Neural progenitor cell (in vitro differentiated cells): ENCODE measurements at regions not wholly inside any gene's neighbourhood (a gene's known extent, or its start where the extent isn't known, plus 50 kb on each side); places are given as distances from the start of the nearest gene placed in this dataset.

Experiments used
- DNase-seq: peaks from one replicate; pipeline ENCODE4 v3.0.0-alpha.2; 2016; ENCODE audit warnings: low spot score
- H2AFZ ChIP-seq: fragments of 200-600 bp; sonication (generic); replicated peaks from 2 replicates; pipeline ENCODE4 v1.6.1; 2016; ENCODE audit warnings: antibody characterized with exemption
- H3F3A ChIP-seq: fragments of 200-600 bp; sonication (generic); 2 replicates; pipeline ENCODE4 v1.6.1; 2016; ENCODE audit warnings: antibody characterized with exemption, low read depth
- H3K27ac ChIP-seq: fragments of 200-600 bp; sonication (generic); 2 replicates; pipeline ENCODE4 v1.5.1; 2016; ENCODE audit warnings: mild to moderate bottlenecking
- H3K27me3 ChIP-seq: fragments of 200-600 bp; sonication (generic); 2 replicates; pipeline ENCODE4 v1.6.1; 2016; ENCODE audit warnings: mild to moderate bottlenecking, moderate library complexity
- H3K36me3 ChIP-seq: fragments of 200-600 bp; sonication (generic); 2 replicates; pipeline ENCODE4 v1.5.1; 2016
- H3K4me1 ChIP-seq: fragments of 200-600 bp; sonication (generic); 2 replicates; pipeline ENCODE4 v1.6.1; 2016; ENCODE audit warnings: mixed run types
- H3K4me2 ChIP-seq: fragments of 200-600 bp; sonication (generic); 2 replicates; pipeline ENCODE4 v1.6.1; 2016
- H3K4me3 ChIP-seq: fragments of 200-600 bp; sonication (generic); 2 replicates; pipeline ENCODE4 v1.5.1; 2016
- H3K79me2 ChIP-seq: fragments of 200-600 bp; sonication (generic); 2 replicates; pipeline ENCODE4 v1.6.1; 2016; ENCODE audit warnings: low read depth
- H3K9ac ChIP-seq: fragments of 200-600 bp; sonication (generic); 2 replicates; pipeline ENCODE4 v1.6.1; 2016
- H3K9me3 ChIP-seq: fragments of 200-600 bp; sonication (generic); 2 replicates; pipeline ENCODE4 v1.5.1; 2016; ENCODE audit warnings: low read depth
- H4K20me1 ChIP-seq: fragments of 200-600 bp; sonication (generic); 2 replicates; pipeline ENCODE4 v1.6.1; 2016; ENCODE audit warnings: low read depth
- H3K27ac Mint-ChIP-seq: 3 replicates; pipeline ENCODE4 v1.8.0; 2021; ENCODE audit warnings: mixed read lengths
- H3K27me3 Mint-ChIP-seq: 2 replicates; pipeline ENCODE4 v1.8.0; 2022; ENCODE audit warnings: low read depth, mild to moderate bottlenecking, inconsistent platforms, moderate library complexity, mixed read lengths; ENCODE audit not compliant: insufficient read depth
- H3K36me3 Mint-ChIP-seq: 3 replicates; pipeline ENCODE4 v1.8.0; 2021; ENCODE audit warnings: mixed read lengths
- H3K4me1 Mint-ChIP-seq: 3 replicates; pipeline ENCODE4 v1.8.0; 2021; ENCODE audit warnings: mixed read lengths
- H3K4me3 Mint-ChIP-seq: 3 replicates; pipeline ENCODE4 v1.8.0; 2021; ENCODE audit warnings: mild to moderate bottlenecking, moderate library complexity, mixed read lengths
- H3K9me3 Mint-ChIP-seq: 3 replicates; pipeline ENCODE4 v1.8.0; 2020; ENCODE audit warnings: mixed read lengths
- EZH2 ChIP-seq: fragments of 200-600 bp; sonication (generic); IDR thresholded peaks from 2 replicates; pipeline ENCODE4 v1.6.1; 2017; ENCODE audit warnings: antibody characterized with exemption, mild to moderate bottlenecking, moderate library complexity
- EZH2phosphoT487 ChIP-seq: fragments of 200-600 bp; sonication (generic); IDR thresholded peaks from 2 replicates; pipeline ENCODE4 v1.6.1; 2017; ENCODE audit warnings: antibody characterized with exemption
- TF ChIP-seq, protein P1 (sequence below): fragments of 200-600 bp; sonication (generic); IDR thresholded peaks from 2 replicates; pipeline ENCODE4 v1.5.1; 2017; ENCODE audit warnings: antibody characterized with exemption, mild to moderate bottlenecking

DNA sequence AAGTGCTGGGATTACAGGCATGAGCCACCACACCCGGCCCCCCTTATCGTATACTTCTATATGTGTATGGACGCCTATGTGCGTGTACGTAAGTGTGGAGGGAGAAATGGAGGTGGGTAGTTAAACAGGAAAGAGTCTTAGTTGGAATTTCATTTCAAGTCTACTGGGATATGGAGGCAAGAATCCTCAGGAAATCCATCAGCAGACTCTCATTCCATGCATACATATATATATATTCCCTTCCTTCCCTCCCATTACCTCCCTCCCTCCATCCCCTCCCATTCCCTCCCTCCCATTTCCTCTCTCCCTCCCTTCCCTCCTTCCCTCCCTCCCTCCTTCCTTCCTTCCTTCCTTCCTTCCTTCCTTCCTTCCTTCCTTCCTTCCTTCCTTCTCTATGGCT lies 391.7 kb upstream of the RBFOX1 start:
- no peaks in the 10 kb centered on the region for H3K27me3 ChIP-seq
- no peak overlapping the region for H3K4me2 ChIP-seq
- Mint-ChIP-seq H3K4me3 (no peak overlapping the region), H3K4me1 (peaks cover 7% of the 10 kb centered on the region), H3K36me3 (no peaks in the 10 kb centered on the region), H3K27me3 (peaks cover 5% of the 10 kb centered on the region), H3K27ac (no peak overlapping the region), H3K9me3 (peaks cover 4% of the 10 kb centered on the region)
- no peak for TF ChIP-seq EZH2
- no peak for TF ChIP-seq EZH2phosphoT487
- TF ChIP-seq, protein P1, sequence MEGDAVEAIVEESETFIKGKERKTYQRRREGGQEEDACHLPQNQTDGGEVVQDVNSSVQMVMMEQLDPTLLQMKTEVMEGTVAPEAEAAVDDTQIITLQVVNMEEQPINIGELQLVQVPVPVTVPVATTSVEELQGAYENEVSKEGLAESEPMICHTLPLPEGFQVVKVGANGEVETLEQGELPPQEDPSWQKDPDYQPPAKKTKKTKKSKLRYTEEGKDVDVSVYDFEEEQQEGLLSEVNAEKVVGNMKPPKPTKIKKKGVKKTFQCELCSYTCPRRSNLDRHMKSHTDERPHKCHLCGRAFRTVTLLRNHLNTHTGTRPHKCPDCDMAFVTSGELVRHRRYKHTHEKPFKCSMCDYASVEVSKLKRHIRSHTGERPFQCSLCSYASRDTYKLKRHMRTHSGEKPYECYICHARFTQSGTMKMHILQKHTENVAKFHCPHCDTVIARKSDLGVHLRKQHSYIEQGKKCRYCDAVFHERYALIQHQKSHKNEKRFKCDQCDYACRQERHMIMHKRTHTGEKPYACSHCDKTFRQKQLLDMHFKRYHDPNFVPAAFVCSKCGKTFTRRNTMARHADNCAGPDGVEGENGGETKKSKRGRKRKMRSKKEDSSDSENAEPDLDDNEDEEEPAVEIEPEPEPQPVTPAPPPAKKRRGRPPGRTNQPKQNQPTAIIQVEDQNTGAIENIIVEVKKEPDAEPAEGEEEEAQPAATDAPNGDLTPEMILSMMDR, result no peak
- no peaks in the 10 kb centered on the region for H3K79me2 ChIP-seq
- H3K4me3 ChIP-seq, result no peak overlapping the region
- no peak overlapping the region for H3K27ac ChIP-seq
- no peaks in the 10 kb centered on the region for H3F3A ChIP-seq
- no peak for DNase-seq
- no peaks in the 10 kb centered on the region for H3K9me3 ChIP-seq
- no peak overlapping the region for H3K9ac ChIP-seq
- H4K20me1 ChIP-seq, result no peaks in the 10 kb centered on the region
- no peak overlapping the region for H2AFZ ChIP-seq
- no peaks in the 10 kb centered on the region for H3K4me1 ChIP-seq
- no peaks in the 10 kb centered on the region for H3K36me3 ChIP-seq

DNA sequence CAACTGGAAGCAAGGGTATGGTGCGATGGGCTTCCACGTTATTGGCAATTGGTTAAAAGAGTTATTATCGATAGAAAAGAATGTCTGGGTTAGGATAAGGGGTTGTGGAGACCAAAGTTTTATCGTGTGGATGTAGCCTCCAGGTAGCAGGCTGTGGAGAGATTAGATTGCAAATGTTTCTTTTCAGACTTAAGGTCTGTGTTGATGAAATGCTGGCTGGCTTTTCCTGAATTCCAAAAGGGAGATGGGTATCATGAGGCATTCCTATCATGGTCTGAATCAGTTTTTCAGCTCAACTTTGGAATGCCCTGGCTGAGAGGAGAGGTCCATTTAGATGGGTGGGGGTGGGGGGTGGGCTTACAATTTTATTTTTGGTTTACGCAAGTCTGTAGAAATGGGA lies 395.0 kb upstream of the RBFOX1 start:
- H3K4me1 Mint-ChIP-seq, result no peaks in the 10 kb centered on the region
- H3K79me2 ChIP-seq, result no peaks in the 10 kb centered on the region
- no peaks in the 10 kb centered on the region for H3F3A ChIP-seq
- no peaks in the 10 kb centered on the region for H3K36me3 ChIP-seq
- no peaks in the 10 kb centered on the region for H3K27me3 ChIP-seq
- peaks cover 2% of the 10 kb centered on the region for H3K9me3 Mint-ChIP-seq
- no peak for DNase-seq
- H2AFZ ChIP-seq, result no peak overlapping the region
- no peak overlapping the region for H3K27ac Mint-ChIP-seq
- TF ChIP-seq EZH2 (no peak), EZH2phosphoT487 (no peak)
- TF ChIP-seq, protein P1, result no peak
- no peak overlapping the region for H3K9ac ChIP-seq
- no peak overlapping the region for H3K27ac ChIP-seq
- no peak overlapping the region for H3K4me2 ChIP-seq
- H3K9me3 ChIP-seq, result no peaks in the 10 kb centered on the region
- H3K36me3 Mint-ChIP-seq, result no peaks in the 10 kb centered on the region
- H3K4me1 ChIP-seq, result no peaks in the 10 kb centered on the region
- H4K20me1 ChIP-seq, result no peaks in the 10 kb centered on the region
- peaks cover 3% of the 10 kb centered on the region for H3K27me3 Mint-ChIP-seq
- no peak overlapping the region for H3K4me3 ChIP-seq
- no peak overlapping the region for H3K4me3 Mint-ChIP-seq

DNA sequence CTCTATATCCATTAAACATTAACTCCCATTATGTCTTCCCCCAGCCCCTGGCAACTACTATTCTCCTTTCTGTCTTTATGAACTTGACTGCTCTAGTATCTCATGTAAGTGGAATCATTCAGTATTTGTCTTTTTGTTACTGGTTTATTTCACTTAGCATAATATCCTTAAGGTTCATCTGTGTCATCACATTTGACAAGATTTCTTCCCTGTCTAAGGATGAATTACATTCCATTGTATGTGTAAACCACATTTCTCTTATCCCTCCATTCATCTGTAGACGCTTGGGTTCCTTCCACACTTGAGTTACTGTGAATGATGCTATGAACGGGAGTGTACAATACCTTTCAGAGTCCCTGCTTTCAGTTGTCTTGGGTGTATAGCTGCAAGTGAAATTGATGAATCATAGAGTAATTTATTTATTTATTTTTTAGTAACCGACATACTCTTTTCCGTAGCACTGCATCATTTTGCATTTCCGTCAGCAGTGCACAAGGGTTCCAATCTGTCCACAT lies 399.7 kb upstream of the RBFOX1 start:
- Histone ChIP-seq H3K27ac (no peak overlapping the region), H3K79me2 (no peaks in the 10 kb centered on the region), H3K36me3 (no peaks in the 10 kb centered on the region), H3K4me1 (peaks cover 11% of the 10 kb centered on the region), H3F3A (peaks cover 6% of the 10 kb centered on the region), H2AFZ (no peak overlapping the region), H3K27me3 (no peaks in the 10 kb centered on the region), H3K9me3 (no peaks in the 10 kb centered on the region), H3K4me2 (no peak overlapping the region), H4K20me1 (no peaks in the 10 kb centered on the region), H3K9ac (no peak overlapping the region), H3K4me3 (no peak overlapping the region)
- H3K36me3 Mint-ChIP-seq, result no peaks in the 10 kb centered on the region
- no peak overlapping the region for H3K4me3 Mint-ChIP-seq
- H3K27ac Mint-ChIP-seq, result no peak overlapping the region
- TF ChIP-seq EZH2 (no peak), EZH2phosphoT487 (no peak)
- TF ChIP-seq, protein P1, result no peak
- no peak for DNase-seq
- H3K4me1 Mint-ChIP-seq, result peaks cover 9% of the 10 kb centered on the region
- H3K27me3 Mint-ChIP-seq, result peaks cover 3% of the 10 kb centered on the region
- peaks cover 6% of the 10 kb centered on the region for H3K9me3 Mint-ChIP-seq
